B cell (primary cell): ENCODE measurements at regions not wholly inside any gene's neighbourhood (a gene's known extent, or its start where the extent isn't known, plus 50 kb on each side); places are given as distances from the start of the nearest gene placed in this dataset.

ENCODE experiments used
- ATAC-seq: fragments of 200-7000 bp; cut with Tn5 transposase; one replicate; pipeline ENCODE4 v1.10.0; 2021; ENCODE audit warnings: low read depth, mild to moderate bottlenecking, moderate number of reproducible peaks, moderate library complexity
- CTCF ChIA-PET: fragments of 350-600 bp; sonication (Branson Sonifier 250); formaldehyde crosslinking; loops from one replicate; lab custom pipeline; 2021; ENCODE audit warnings: antibody characterized with exemption, inconsistent platforms; lab: Charles Lee
- POLR2A ChIA-PET: fragments of 350-600 bp; sonication (Branson Sonifier 250); formaldehyde crosslinking; loops from one replicate; lab custom pipeline; 2021; ENCODE audit warnings: antibody characterized with exemption; lab: Charles Lee
- DNase-seq: peaks from one replicate; pipeline ENCODE4 v3.0.0; 2013
- H2AFZ ChIP-seq: 2 replicates; pipeline ENCODE4 v1.6.1; 2012; ENCODE audit warnings: mild to moderate bottlenecking, low read depth, low read length; ENCODE audit not compliant: insufficient read depth, poor library complexity, severe bottlenecking
- H3K27ac ChIP-seq, 2 donors: 1 replicate in 1 of 2; 2 replicates in 1 of 2; pipeline ENCODE4 v1.5.1; 2012 to 2013; ENCODE audit warnings: low read length in 2 of 2, mild to moderate bottlenecking in 2 of 2, moderate library complexity in 1 of 2
- H3K27me3 ChIP-seq, 4 experiments: fragments of 200-600 bp in 1 of 4; sonication (generic) in 1 of 4; replicated peaks in 1 of 4; 1 replicate in 2 of 4; 2 replicates in 2 of 4; pipeline versions ENCODE4 v1.6.1 to v1.7.0; 2013 to 2016; ENCODE audit warnings: low read length in 3 of 4, mild to moderate bottlenecking in 2 of 4, mixed read lengths in 1 of 4, moderate library complexity in 1 of 4; ENCODE audit not compliant: insufficient read depth in 4 of 4, control insufficient read depth in 3 of 4; ENCODE audit errors: control extremely low read depth in 1 of 4
- H3K36me3 ChIP-seq, 2 experiments: replicated peaks in 1 of 2; 1 replicate in 1 of 2; 2 replicates in 1 of 2; pipeline versions ENCODE4 v1.6.1 to v1.7.1; 2013; ENCODE audit warnings: low read length in 1 of 2; ENCODE audit not compliant: insufficient read depth in 2 of 2, control insufficient read depth in 1 of 2; ENCODE audit errors: control extremely low read depth in 1 of 2, extremely low read depth in 1 of 2
- H3K4me1 ChIP-seq, 2 donors: fragments of 200-600 bp in 1 of 2; sonication (generic) in 1 of 2; 1 replicate in 1 of 2; 2 replicates in 1 of 2; pipeline versions ENCODE4 v1.5.1 to v1.6.1; 2013 to 2017; ENCODE audit warnings: low read length in 2 of 2; ENCODE audit not compliant: control insufficient read depth in 2 of 2, insufficient read depth in 2 of 2
- H3K4me2 ChIP-seq: replicated peaks from 2 replicates; pipeline ENCODE3; 2012; ENCODE audit warnings: mild to moderate bottlenecking, low read depth, low read length; ENCODE audit not compliant: poor library complexity, severe bottlenecking
- H3K4me3 ChIP-seq, 5 experiments: fragments of 200-600 bp in 1 of 5; sonication (generic) in 1 of 5; 1 replicate in 3 of 5; 2 replicates in 2 of 5; pipeline versions ENCODE4 v1.5.1 to v1.7.0; 2011 to 2016; ENCODE audit warnings: low read length in 4 of 5, mild to moderate bottlenecking in 4 of 5, low read depth in 2 of 5, control low read depth in 1 of 5, moderate library complexity in 1 of 5; ENCODE audit not compliant: insufficient read depth in 1 of 5; ENCODE audit errors: control extremely low read depth in 1 of 5, extremely low read depth in 1 of 5
- H3K79me2 ChIP-seq: fragments of 200-600 bp; sonication (generic); one replicate; pipeline ENCODE4 v1.6.0; 2016; ENCODE audit warnings: low read length; ENCODE audit not compliant: control insufficient read depth, insufficient read depth
- H3K9ac ChIP-seq: fragments of 200-600 bp; sonication (generic); 2 replicates; pipeline ENCODE4 v1.6.1; 2017; ENCODE audit warnings: mild to moderate bottlenecking, low read length, moderate library complexity
- H3K9me3 ChIP-seq, 3 donors: one replicate each; pipeline versions ENCODE4 v1.6.1 to v1.7.1; 2013; ENCODE audit warnings: low read length in 2 of 3; ENCODE audit not compliant: control insufficient read depth in 2 of 3, insufficient read depth in 1 of 3; ENCODE audit errors: control extremely low read depth in 1 of 3
- H4K20me1 ChIP-seq: 2 replicates; pipeline ENCODE4 v1.6.0; 2012; ENCODE audit warnings: mild to moderate bottlenecking, low read length; ENCODE audit not compliant: insufficient read depth, control insufficient read depth, poor library complexity, severe bottlenecking
- H3K27ac Mint-ChIP-seq: one replicate; pipeline ENCODE4 v1.8.0; 2021; ENCODE audit warnings: mixed read lengths
- H3K27me3 Mint-ChIP-seq: one replicate; pipeline ENCODE4 v1.8.0; 2021; ENCODE audit warnings: mixed read lengths
- H3K4me1 Mint-ChIP-seq: one replicate; pipeline ENCODE4 v1.8.0; 2021; ENCODE audit warnings: mixed read lengths
- H3K4me3 Mint-ChIP-seq: one replicate; pipeline ENCODE4 v1.8.0; 2021; ENCODE audit warnings: mixed read lengths
- H3K9me3 Mint-ChIP-seq: one replicate; pipeline ENCODE4 v1.8.0; 2022; ENCODE audit warnings: mixed read lengths; ENCODE audit not compliant: insufficient read depth
- CTCF ChIP-seq: fragments of 200-600 bp; IDR thresholded peaks from one replicate; pipeline ENCODE4 v1.8.0; 2022; ENCODE audit warnings: antibody characterized with exemption, mild to moderate bottlenecking
- EZH2 ChIP-seq: IDR thresholded peaks from 2 replicates; pipeline ENCODE4 v1.6.1; 2012; ENCODE audit warnings: borderline replicate concordance, low read depth, mild to moderate bottlenecking, moderate library complexity, low read length; ENCODE audit not compliant: insufficient read depth, poor library complexity, severe bottlenecking
- WGBS: methylation state at CpG from one replicate; pipeline ENCODE4 v1.1.5; 2013; ENCODE audit warnings: missing lambda C conversion rate; ENCODE audit not compliant: insufficient coverage; 5-methylcytosine and 5-hydroxymethylcytosine counted together
- intact Hi-C: fragments of 100-400 bp; cut with micrococcal nuclease; formaldehyde crosslinking; loops from one replicate; pipeline ENCODE4 v1.10.0; 2022

GRCh38 chr17:6241996-6242395, 171.8 kb downstream of the WSCD1 start:
- H3K27me3 ChIP-seq: no peaks in the 10 kb centered on the region
- 70% methylated on average over 3 of the region's 4 CpGs for WGBS
- DNase-seq (no peak), ATAC-seq (no peak)
- no peaks in the 10 kb centered on the region for H3K36me3 ChIP-seq
- no peak overlapping the region for H3K9ac ChIP-seq
- H4K20me1 ChIP-seq: no peaks in the 10 kb centered on the region
- H3K79me2 ChIP-seq: no peaks in the 10 kb centered on the region
- TF ChIP-seq EZH2: no peak
- TF ChIP-seq CTCF: no peak
- no peak overlapping the region for H3K4me2 ChIP-seq
- H3K9me3 ChIP-seq: no peaks in the 10 kb centered on the region
- H2AFZ ChIP-seq: no peak overlapping the region
- H3K27me3 Mint-ChIP-seq: peaks cover 18% of the 10 kb centered on the region
- CTCF ChIA-PET: no interaction called here
- intact Hi-C loops: no loop called here
- no peak overlapping the region for H3K27ac Mint-ChIP-seq
- no peaks in the 10 kb centered on the region for H3K4me1 ChIP-seq
- no peaks in the 10 kb centered on the region for H3K9me3 Mint-ChIP-seq
- POLR2A ChIA-PET: no interaction called here
- no peaks in the 10 kb centered on the region for H3K4me1 Mint-ChIP-seq
- no peak overlapping the region for H3K4me3 ChIP-seq
- no peak overlapping the region for H3K4me3 Mint-ChIP-seq
- H3K27ac ChIP-seq: no peak overlapping the region

- H3K27me3 ChIP-seq: no peaks in the 10 kb centered on the region
- H3K36me3 ChIP-seq: no peaks in the 10 kb centered on the region
- POLR2A ChIA-PET: no interaction called here
- no peak overlapping the region for H3K4me3 ChIP-seq
- no peak for DNase-seq
- intact Hi-C loops: no loop called here
- H2AFZ ChIP-seq: no peak overlapping the region
- H3K4me1 Mint-ChIP-seq: no peaks in the 10 kb centered on the region
- no peak overlapping the region for H3K9ac ChIP-seq
- no peak for TF ChIP-seq CTCF
- TF ChIP-seq EZH2: no peak
- WGBS: 68% methylated on average over 5 of the region's 6 CpGs
- H4K20me1 ChIP-seq: no peaks in the 10 kb centered on the region
- no peaks in the 10 kb centered on the region for H3K9me3 Mint-ChIP-seq
- H3K4me3 Mint-ChIP-seq: no peak overlapping the region
- H3K9me3 ChIP-seq: no peaks in the 10 kb centered on the region
- no peak overlapping the region for H3K27ac ChIP-seq
- no peak overlapping the region for H3K27ac Mint-ChIP-seq
- no peak for ATAC-seq
- H3K27me3 Mint-ChIP-seq: peaks cover 18% of the 10 kb centered on the region
- no peaks in the 10 kb centered on the region for H3K4me1 ChIP-seq
- H3K79me2 ChIP-seq: no peaks in the 10 kb centered on the region
- CTCF ChIA-PET: no interaction called here
- no peak overlapping the region for H3K4me2 ChIP-seq
Observed at GRCh38 chr17:6241381-6241780, 171.2 kb downstream of the WSCD1 start.
